GM12878 (cell line): ENCODE measurements at regions not wholly inside any gene's neighbourhood (a gene's known extent, or its start where the extent isn't known, plus 50 kb on each side); places are given as distances from the start of the nearest gene placed in this dataset.
"Not testable (repeated sequence)": the region's sequence is repeated elsewhere in the genome, so short reads cannot be mapped to it uniquely, and the experiment has no call there.

ENCODE experiments used
- ATAC-seq: fragments of 200-7000 bp; cut with Tn5 transposase; 3 replicates; pipeline ENCODE4 v1.9.1; 2020; ENCODE audit warnings: mild to moderate bottlenecking, moderate library complexity
- BruUV-seq: library from RNA; stranded (reverse); fragments of 400-500 nt; replicated peaks from 2 replicates; lab custom pipeline; 2021; lab: Mats Ljungman, UMichigan
- CTCF ChIA-PET: fragments of 300-600 bp; sonication (Branson Sonifier 250); formaldehyde crosslinking; extraction: SDS; loops from one replicate; lab custom pipeline; 2021; ENCODE audit warnings: inconsistent platforms; lab: Yijun Ruan, JAX
- POLR2A ChIA-PET: fragments of 350-600 bp; formaldehyde crosslinking; extraction: SDS; loops from one replicate; lab custom pipeline; 2021; ENCODE audit warnings: inconsistent platforms; lab: Charles Lee
- RAD21 ChIA-PET: fragments of 300-600 bp; sonication (Branson Sonifier 250); formaldehyde crosslinking; loops from one replicate; lab custom pipeline; 2023; ENCODE audit warnings: antibody characterized with exemption; ENCODE audit not compliant: unreplicated experiment; lab: Charles Lee
- SMC1A ChIA-PET: fragments of 300-600 bp; sonication (Branson Sonifier 250); formaldehyde crosslinking; loops from one replicate; lab custom pipeline; 2023; ENCODE audit not compliant: unreplicated experiment, uncharacterized antibody; lab: Charles Lee
- DNase-seq: peaks from one replicate; pipeline ENCODE4 v3.0.0-alpha.2; 2011; ENCODE audit warnings: low read depth, low spot score
- FAIRE-seq: peaks from 3 replicates; lab custom pipeline; 2011; peaks lifted over from hg19 to GRCh38; lab: Jason Lieb, UNC
- H2AFZ ChIP-seq: 2 replicates; pipeline ENCODE4 v1.6.0; 2011; ENCODE audit warnings: low read depth, low read length, control low read depth; ENCODE audit not compliant: control insufficient read depth
- H3K27ac ChIP-seq: 2 replicates; pipeline ENCODE4 v1.5.1; 2011; ENCODE audit warnings: control low read depth; ENCODE audit not compliant: control insufficient read depth, insufficient read depth
- H3K27me3 ChIP-seq, 2 experiments: replicated peaks in 1 of 2; 2 replicates each; pipeline versions ENCODE4 v1.6.0 to v1.6.1; 2011; ENCODE audit warnings: low read length in 1 of 2; ENCODE audit not compliant: control insufficient read depth in 2 of 2, insufficient read depth in 2 of 2
- H3K36me3 ChIP-seq, 2 experiments: 2 replicates each; pipeline ENCODE4 v1.5.1; 2011; ENCODE audit warnings: low read length in 1 of 2; ENCODE audit not compliant: control insufficient read depth in 2 of 2, insufficient read depth in 2 of 2
- H3K4me1 ChIP-seq: 2 replicates; pipeline ENCODE4 v1.6.1; 2011; ENCODE audit warnings: mild to moderate bottlenecking, low read length, moderate library complexity, mixed read lengths; ENCODE audit not compliant: control insufficient read depth, insufficient read depth
- H3K4me2 ChIP-seq: 2 replicates; pipeline ENCODE4 v1.6.0; 2011; ENCODE audit warnings: control low read depth; ENCODE audit not compliant: control insufficient read depth, insufficient read depth
- H3K4me3 ChIP-seq: fragments of 200-600 bp; sonication (generic); 2 replicates; pipeline ENCODE4 v1.5.1; 2016
- H3K79me2 ChIP-seq: 2 replicates; pipeline ENCODE4 v1.6.0; 2011; ENCODE audit warnings: low read length; ENCODE audit not compliant: control insufficient read depth, insufficient read depth
- H3K9ac ChIP-seq: 2 replicates; pipeline ENCODE4 v1.8.0; 2011; ENCODE audit warnings: low read length, control low read depth, mixed read lengths; ENCODE audit not compliant: control insufficient read depth, insufficient read depth
- H3K9me3 ChIP-seq: replicated peaks from 3 replicates; pipeline ENCODE4 v1.5.1; 2011; ENCODE audit warnings: mild to moderate bottlenecking, low read length; ENCODE audit not compliant: control insufficient read depth, insufficient read depth
- H4K20me1 ChIP-seq: 2 replicates; pipeline ENCODE4 v1.6.0; 2011; ENCODE audit not compliant: control insufficient read depth, insufficient read depth
- ASH2L ChIP-seq: fragments of 300-600, 200-600 bp; sonication (generic); IDR thresholded peaks from 2 replicates; pipeline ENCODE4 v1.6.1; 2017; ENCODE audit warnings: low read depth, mild to moderate bottlenecking, borderline replicate concordance
- ATF2 ChIP-seq: IDR thresholded peaks from 2 replicates; pipeline ENCODE4 v1.6.1; 2012; ENCODE audit warnings: low read length, inconsistent platforms
- BMI1 ChIP-seq: fragments of 450-650 bp; IDR thresholded peaks from 2 replicates; pipeline ENCODE4 v1.6.1; 2016; ENCODE audit warnings: mild to moderate bottlenecking, moderate library complexity, borderline replicate concordance
- E2F4 ChIP-seq: IDR thresholded peaks from 2 replicates; pipeline ENCODE4 v1.6.1; 2012; ENCODE audit warnings: low read depth, low read length, improper control_type of control experiment
- EED ChIP-seq: sonication (generic); IDR thresholded peaks from 2 replicates; pipeline ENCODE4 v1.6.1; 2016; ENCODE audit warnings: antibody characterized with exemption, low read depth
- IRF3 ChIP-seq: fragments of 450-650 bp; IDR thresholded peaks from 2 replicates; pipeline ENCODE4 v1.6.1; 2014; ENCODE audit warnings: mild to moderate bottlenecking
- NBN ChIP-seq: fragments of 450-650 bp; IDR thresholded peaks from 2 replicates; pipeline ENCODE4 v1.6.1; 2016
- NFYA ChIP-seq: IDR thresholded peaks from 2 replicates; pipeline ENCODE4 v1.6.1; 2011; ENCODE audit warnings: low read depth, mild to moderate bottlenecking, low read length, improper control_type of control experiment, borderline replicate concordance
- POLR2AphosphoS2 ChIP-seq: IDR thresholded peaks from 2 replicates; pipeline ENCODE4 v1.6.1; 2011; ENCODE audit warnings: low read depth, mild to moderate bottlenecking, low read length, improper control_type of control experiment, moderate library complexity
- RAD51 ChIP-seq: fragments of 450-650 bp; IDR thresholded peaks from 2 replicates; pipeline ENCODE4 v1.6.1; 2016; ENCODE audit warnings: moderate library complexity, mild to moderate bottlenecking, inconsistent platforms
- SIX5 ChIP-seq: IDR thresholded peaks from 2 replicates; pipeline ENCODE4 v1.6.1; 2011; ENCODE audit warnings: mild to moderate bottlenecking, low read depth, low read length, moderate library complexity; ENCODE audit not compliant: severe bottlenecking
- TBL1XR1 ChIP-seq: IDR thresholded peaks from 2 replicates; pipeline ENCODE4 v1.6.1; 2012; ENCODE audit warnings: low read depth, low read length, improper control_type of control experiment
- TCF12 ChIP-seq: IDR thresholded peaks from 2 replicates; pipeline ENCODE4 v1.6.1; 2011; ENCODE audit warnings: low read depth, mild to moderate bottlenecking, low read length
- TCF7 ChIP-seq: IDR thresholded peaks from 2 replicates; pipeline ENCODE4 v1.6.1; 2014; ENCODE audit warnings: antibody characterized with exemption, borderline replicate concordance
- ZNF274 ChIP-seq: IDR thresholded peaks from one replicate; pipeline ENCODE4 v1.8.0; 2011; ENCODE audit not compliant: insufficient read length, insufficient read depth
- WGBS: methylation state at CpG from one replicate; pipeline ENCODE4 v1.1.6; 2016; ENCODE audit warnings: low lambda C conversion rate; ENCODE audit not compliant: insufficient replicate concordance, insufficient coverage; ENCODE audit errors: missing lambda C conversion rate; 5-methylcytosine and 5-hydroxymethylcytosine counted together
- in situ Hi-C: fragments of 300-500 bp; cut with MboI; formaldehyde crosslinking; loops from 9 replicates; pipeline ENCODE4 v1.14.3; 2018; ENCODE audit warnings: mixed read lengths
- intact Hi-C: fragments of 100-400 bp; cut with micrococcal nuclease; formaldehyde crosslinking; loops from one replicate; pipeline ENCODE4 v1.14.2; 2022; ENCODE audit not compliant: unreplicated experiment

- H3K4me3 ChIP-seq, H3K36me3 ChIP-seq, H4K20me1 ChIP-seq, POLR2A ChIA-PET, in situ Hi-C loops, H3K4me2 ChIP-seq, intact Hi-C loops, ATAC-seq, H3K27ac ChIP-seq, FAIRE-seq, H3K4me1 ChIP-seq, DNase-seq, BruUV-seq, RAD21 ChIA-PET, H3K27me3 ChIP-seq, H2AFZ ChIP-seq, H3K9me3 ChIP-seq, CTCF ChIA-PET, SMC1A ChIA-PET, H3K9ac ChIP-seq, H3K79me2 ChIP-seq: not testable (repeated sequence)
- WGBS: 0% methylated on average over 8 of the region's 8 CpGs
These were observed 124.1 kb upstream of the TWIST2 start for GRCh38 chr2:238723740-238724320.

- FAIRE-seq (no peak), ATAC-seq (no peak), DNase-seq (no peak)
- Histone ChIP-seq H2AFZ (no peak overlapping the region), H3K27me3 (no peaks in the 10 kb centered on the region), H3K27ac (no peak overlapping the region), H3K9ac (no peak overlapping the region), H4K20me1 (no peaks in the 10 kb centered on the region), H3K79me2 (no peaks in the 10 kb centered on the region), H3K9me3 (no peaks in the 10 kb centered on the region; the same call in 2 of the 3 replicates), H3K36me3 (no peaks in the 10 kb centered on the region), H3K4me1 (no peaks in the 10 kb centered on the region), H3K4me3 (no peak overlapping the region), H3K4me2 (no peak overlapping the region)
- CTCF ChIA-PET: no interaction called here
- 11% methylated on average over 8 of the region's 8 CpGs for WGBS
- no TSS peak for BruUV-seq
- intact Hi-C loops (no loop called here), in situ Hi-C loops (no loop called here)
- POLR2A ChIA-PET: no interaction called here
- RAD21 ChIA-PET: no interaction called here
- SMC1A ChIA-PET: no interaction called here
- TF ChIP-seq NBN (no peak), SIX5 (no peak), IRF3 (no peak), NFYA (no peak), TCF7 (no peak), ZNF274 (no peak), ATF2 (no peak), RAD51 (no peak), TBL1XR1 (no peak), BMI1 (no peak), E2F4 (no peak), EED (no peak), TCF12 (no peak), ASH2L (no peak), POLR2AphosphoS2 (no peak)
These were observed 123.2 kb upstream of the TWIST2 start for GRCh38 chr2:238724728-238725127.
